Fibroblast of villous mesenchyme (primary cell): ENCODE measurements at regions not wholly inside any gene's neighbourhood (a gene's known extent, or its start where the extent isn't known, plus 50 kb on each side); places are given as distances from the start of the nearest gene placed in this dataset.

Experiments used
- DNase-seq: peaks from one replicate; pipeline ENCODE4 v3.0.0-alpha.2; 2010; ENCODE audit warnings: low read depth
- H3K4me3 ChIP-seq: 2 replicates; pipeline ENCODE4 v1.5.1; 2011; ENCODE audit warnings: low read depth, mild to moderate bottlenecking, low read length
- CTCF ChIP-seq: IDR thresholded peaks from 2 replicates; pipeline ENCODE4 v1.5.1; 2012; ENCODE audit warnings: low read depth, mild to moderate bottlenecking, low read length; ENCODE audit not compliant: insufficient read depth

GRCh38 chr18:25931126-25931525, 159.3 kb downstream of the SS18 start:
- H3K4me3 ChIP-seq: no peak overlapping the region
- no peak for TF ChIP-seq CTCF
- DNase-seq: no peak

- TF ChIP-seq CTCF: no peak
- DNase-seq: no peak
- H3K4me3 ChIP-seq: no peak overlapping the region
Observed at GRCh38 chr18:25929787-25930186, 160.6 kb downstream of the SS18 start.

DNA sequence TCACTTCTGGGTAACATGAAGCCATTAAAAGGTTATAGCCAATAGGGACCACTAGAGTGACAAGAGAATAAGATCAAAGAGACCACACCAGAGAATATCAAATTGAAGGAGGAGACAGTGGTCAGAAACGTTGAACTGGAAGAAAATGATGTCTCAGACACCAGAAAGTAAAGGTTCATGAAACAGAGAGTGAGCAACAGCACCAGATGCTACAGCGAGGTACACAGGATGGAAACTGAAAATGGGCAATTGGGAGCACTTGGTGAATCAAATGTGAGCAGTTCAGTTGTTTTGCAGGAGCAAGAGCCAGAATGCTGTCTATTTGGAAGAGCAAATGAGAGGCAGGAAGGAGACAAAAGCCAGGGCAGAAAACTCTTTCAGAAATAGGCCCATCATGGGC, 162.6 kb downstream of the SS18 start:
- no peak for DNase-seq
- TF ChIP-seq CTCF: no peak
- no peak overlapping the region for H3K4me3 ChIP-seq

DNA sequence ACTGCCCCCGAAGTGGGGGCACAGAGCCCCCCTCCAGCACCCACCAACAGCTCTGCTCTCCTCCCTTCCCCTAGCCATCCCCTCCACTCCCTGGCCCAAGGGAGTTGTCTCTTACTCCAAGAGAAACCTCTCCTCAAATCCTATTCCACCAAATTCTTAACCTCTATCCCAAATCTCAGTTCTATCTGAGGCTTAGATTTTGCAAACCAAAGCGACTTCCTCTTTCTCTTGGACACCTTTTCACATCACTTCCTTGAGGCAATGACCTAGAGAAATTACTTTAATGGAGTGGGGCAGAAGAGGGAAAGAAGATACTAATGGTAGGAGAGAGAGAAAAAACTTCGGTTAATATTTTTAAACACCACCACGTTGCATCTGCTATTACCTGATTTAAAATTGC, 167.2 kb downstream of the SS18 start:
- DNase-seq: no peak
- no peak for TF ChIP-seq CTCF
- no peak overlapping the region for H3K4me3 ChIP-seq

GRCh38 chr18:25921677-25922421, 168.6 kb downstream of the SS18 start:
- TF ChIP-seq CTCF: peak; percentile 63
- peak; percentile 27 for DNase-seq
- H3K4me3 ChIP-seq: no peak overlapping the region

- no peak for TF ChIP-seq CTCF
- no peak for DNase-seq
- H3K4me3 ChIP-seq: no peak overlapping the region
Observed at GRCh38 chr18:25915907-25916306, 174.5 kb downstream of the SS18 start.

- no peak for DNase-seq
- no peak overlapping the region for H3K4me3 ChIP-seq
- no peak for TF ChIP-seq CTCF
Observed at GRCh38 chr18:25898965-25899364, 191.4 kb downstream of the SS18 start.
